ENCODE measurements at regions not wholly inside any gene's neighbourhood (a gene's known extent, or its start where the extent isn't known, plus 50 kb on each side); places are given as distances from the start of the nearest gene placed in this dataset.
A peak's percentile ranks its signal among the peaks of the same experiment; 100 is the strongest.

- peaks cover 11% of the 10 kb centered on the region for H3K4me1 ChIP-seq (ENCODE audit: control insufficient read depth, insufficient read depth, low read length)
- no peak overlapping the region for H3K27ac ChIP-seq (ENCODE audit: low read depth, low read length)
- H3K4me3 ChIP-seq (ENCODE audit: low read depth, low read length) = no peak overlapping the region
- H3K36me3 ChIP-seq (ENCODE audit: control insufficient read depth, insufficient read depth, low read length) = no peaks in the 10 kb centered on the region
- H3K9ac ChIP-seq (ENCODE audit: low read depth, low read length) = no peak overlapping the region
- no peaks in the 10 kb centered on the region for H3K27me3 ChIP-seq (ENCODE audit: control insufficient read depth, insufficient read depth, low read length)
- H3K9me3 ChIP-seq (ENCODE audit: control insufficient read depth, insufficient read depth, low read length) = peaks cover 6% of the 10 kb centered on the region
These were observed 170.5 kb upstream of the HTR2A start for GRCh38 chr13:47067306-47067705.

- H3K27me3 ChIP-seq (ENCODE audit: control insufficient read depth, insufficient read depth, low read length) = no peaks in the 10 kb centered on the region
- no peak overlapping the region for H3K27ac ChIP-seq (ENCODE audit: low read depth, low read length)
- no peaks in the 10 kb centered on the region for H3K36me3 ChIP-seq (ENCODE audit: control insufficient read depth, insufficient read depth, low read length)
- peaks cover 8% of the 10 kb centered on the region for H3K9me3 ChIP-seq (ENCODE audit: control insufficient read depth, insufficient read depth, low read length)
- no peak overlapping the region for H3K4me3 ChIP-seq (ENCODE audit: low read depth, low read length)
- no peak overlapping the region for H3K9ac ChIP-seq (ENCODE audit: low read depth, low read length)
- H3K4me1 ChIP-seq (ENCODE audit: control insufficient read depth, insufficient read depth, low read length) = peaks cover 11% of the 10 kb centered on the region
These were observed 169.4 kb upstream of the HTR2A start for GRCh38 chr13:47066226-47066625.

- Histone ChIP-seq H3K27ac (ENCODE audit: low read depth, low read length) (no peak overlapping the region), H3K4me3 (ENCODE audit: low read depth, low read length) (no peak overlapping the region), H3K27me3 (ENCODE audit: control insufficient read depth, insufficient read depth, low read length) (no peaks in the 10 kb centered on the region), H3K4me1 (ENCODE audit: control insufficient read depth, insufficient read depth, low read length) (peaks cover 7% of the 10 kb centered on the region), H3K9ac (ENCODE audit: low read depth, low read length) (no peak overlapping the region), H3K36me3 (ENCODE audit: control insufficient read depth, insufficient read depth, low read length) (no peaks in the 10 kb centered on the region), H3K9me3 (ENCODE audit: control insufficient read depth, insufficient read depth, low read length) (peaks cover 16% of the 10 kb centered on the region)
These were observed 167.5 kb upstream of the HTR2A start for GRCh38 chr13:47064381-47064780.

- Histone ChIP-seq H3K27ac (ENCODE audit: low read depth, low read length) (no peak overlapping the region), H3K27me3 (ENCODE audit: control insufficient read depth, insufficient read depth, low read length) (no peaks in the 10 kb centered on the region), H3K36me3 (ENCODE audit: control insufficient read depth, insufficient read depth, low read length) (no peaks in the 10 kb centered on the region), H3K9ac (ENCODE audit: low read depth, low read length) (no peak overlapping the region), H3K9me3 (ENCODE audit: control insufficient read depth, insufficient read depth, low read length) (no peaks in the 10 kb centered on the region), H3K4me1 (ENCODE audit: control insufficient read depth, insufficient read depth, low read length) (peaks cover 18% of the 10 kb centered on the region), H3K4me3 (ENCODE audit: low read depth, low read length) (no peak overlapping the region)
These were observed 152.6 kb upstream of the HTR2A start for GRCh38 chr13:47049276-47049989.

- peaks cover 18% of the 10 kb centered on the region for H3K4me1 ChIP-seq (ENCODE audit: control insufficient read depth, insufficient read depth, low read length)
- no peak overlapping the region for H3K9ac ChIP-seq (ENCODE audit: low read depth, low read length)
- H3K9me3 ChIP-seq (ENCODE audit: control insufficient read depth, insufficient read depth, low read length) = no peaks in the 10 kb centered on the region
- H3K36me3 ChIP-seq (ENCODE audit: control insufficient read depth, insufficient read depth, low read length) = no peaks in the 10 kb centered on the region
- no peak overlapping the region for H3K4me3 ChIP-seq (ENCODE audit: low read depth, low read length)
- no peaks in the 10 kb centered on the region for H3K27me3 ChIP-seq (ENCODE audit: control insufficient read depth, insufficient read depth, low read length)
- H3K27ac ChIP-seq (ENCODE audit: low read depth, low read length) = no peak overlapping the region
These were observed 149.9 kb upstream of the HTR2A start for GRCh38 chr13:47046706-47047105.

- Histone ChIP-seq H3K4me1 (ENCODE audit: control insufficient read depth, insufficient read depth, low read length) (peaks cover 24% of the 10 kb centered on the region), H3K9me3 (ENCODE audit: control insufficient read depth, insufficient read depth, low read length) (no peaks in the 10 kb centered on the region), H3K9ac (ENCODE audit: low read depth, low read length) (no peak overlapping the region), H3K27me3 (ENCODE audit: control insufficient read depth, insufficient read depth, low read length) (no peaks in the 10 kb centered on the region), H3K27ac (ENCODE audit: low read depth, low read length) (no peak overlapping the region), H3K4me3 (ENCODE audit: low read depth, low read length) (no peak overlapping the region), H3K36me3 (ENCODE audit: control insufficient read depth, insufficient read depth, low read length) (no peaks in the 10 kb centered on the region)
These were observed 148.0 kb upstream of the HTR2A start for GRCh38 chr13:47044842-47045241.

- no peak overlapping the region for H3K27ac ChIP-seq (ENCODE audit: low read depth, low read length)
- no peaks in the 10 kb centered on the region for H3K9me3 ChIP-seq (ENCODE audit: control insufficient read depth, insufficient read depth, low read length)
- H3K27me3 ChIP-seq (ENCODE audit: control insufficient read depth, insufficient read depth, low read length) = no peaks in the 10 kb centered on the region
- H3K9ac ChIP-seq (ENCODE audit: low read depth, low read length) = no peak overlapping the region
- no peaks in the 10 kb centered on the region for H3K36me3 ChIP-seq (ENCODE audit: control insufficient read depth, insufficient read depth, low read length)
- no peak overlapping the region for H3K4me3 ChIP-seq (ENCODE audit: low read depth, low read length)
- peaks cover 60% of the 10 kb centered on the region for H3K4me1 ChIP-seq (ENCODE audit: control insufficient read depth, insufficient read depth, low read length)
These were observed 142.3 kb upstream of the HTR2A start for GRCh38 chr13:47039106-47039505.

GRCh38 chr13:47038188-47038587 lies 141.3 kb upstream of the HTR2A start:
- H3K9ac ChIP-seq (ENCODE audit: low read depth, low read length) = 0 out of 2 replicates have a peak overlapping the region, but pooled peaks have one; percentile 3
- no peaks in the 10 kb centered on the region for H3K27me3 ChIP-seq (ENCODE audit: control insufficient read depth, insufficient read depth, low read length)
- H3K4me3 ChIP-seq (ENCODE audit: low read depth, low read length) = no peak overlapping the region
- no peaks in the 10 kb centered on the region for H3K36me3 ChIP-seq (ENCODE audit: control insufficient read depth, insufficient read depth, low read length)
- H3K4me1 ChIP-seq (ENCODE audit: control insufficient read depth, insufficient read depth, low read length) = peaks cover 60% of the 10 kb centered on the region
- no peaks in the 10 kb centered on the region for H3K9me3 ChIP-seq (ENCODE audit: control insufficient read depth, insufficient read depth, low read length)
- no peak overlapping the region for H3K27ac ChIP-seq (ENCODE audit: low read depth, low read length)

GRCh38 chr13:47036294-47037008 lies 139.6 kb upstream of the HTR2A start:
- Histone ChIP-seq H3K4me1 (ENCODE audit: control insufficient read depth, insufficient read depth, low read length) (peaks cover 64% of the 10 kb centered on the region), H3K4me3 (ENCODE audit: low read depth, low read length) (no peak overlapping the region), H3K27me3 (ENCODE audit: control insufficient read depth, insufficient read depth, low read length) (no peaks in the 10 kb centered on the region), H3K9me3 (ENCODE audit: control insufficient read depth, insufficient read depth, low read length) (no peaks in the 10 kb centered on the region), H3K27ac (ENCODE audit: low read depth, low read length) (peak overlapping the region; percentile 44), H3K36me3 (ENCODE audit: control insufficient read depth, insufficient read depth, low read length) (no peaks in the 10 kb centered on the region), H3K9ac (ENCODE audit: low read depth, low read length) (peak overlapping the region; percentile 45; the same call in 1 of the 2 replicates)

GRCh38 chr13:47033216-47033615 lies 136.4 kb upstream of the HTR2A start:
- H3K27ac ChIP-seq (ENCODE audit: low read depth, low read length) = peak overlapping the region; percentile 57
- peaks cover 41% of the 10 kb centered on the region for H3K4me1 ChIP-seq (ENCODE audit: control insufficient read depth, insufficient read depth, low read length)
- no peaks in the 10 kb centered on the region for H3K9me3 ChIP-seq (ENCODE audit: control insufficient read depth, insufficient read depth, low read length)
- H3K4me3 ChIP-seq (ENCODE audit: low read depth, low read length) = no peak overlapping the region
- no peaks in the 10 kb centered on the region for H3K36me3 ChIP-seq (ENCODE audit: control insufficient read depth, insufficient read depth, low read length)
- H3K9ac ChIP-seq (ENCODE audit: low read depth, low read length) = no peak overlapping the region
- no peaks in the 10 kb centered on the region for H3K27me3 ChIP-seq (ENCODE audit: control insufficient read depth, insufficient read depth, low read length)

GRCh38 chr13:47027780-47028437 lies 131.1 kb upstream of the HTR2A start:
- peaks cover 10% of the 10 kb centered on the region for H3K4me1 ChIP-seq (ENCODE audit: control insufficient read depth, insufficient read depth, low read length)
- no peak overlapping the region for H3K9ac ChIP-seq (ENCODE audit: low read depth, low read length)
- no peak overlapping the region for H3K4me3 ChIP-seq (ENCODE audit: low read depth, low read length)
- H3K36me3 ChIP-seq (ENCODE audit: control insufficient read depth, insufficient read depth, low read length) = no peaks in the 10 kb centered on the region
- H3K27me3 ChIP-seq (ENCODE audit: control insufficient read depth, insufficient read depth, low read length) = no peaks in the 10 kb centered on the region
- peak overlapping the region; percentile 43 for H3K27ac ChIP-seq (ENCODE audit: low read depth, low read length)
- no peaks in the 10 kb centered on the region for H3K9me3 ChIP-seq (ENCODE audit: control insufficient read depth, insufficient read depth, low read length)
